ENCODE measurements at regions not wholly inside any gene's neighbourhood (a gene's known extent, or its start where the extent isn't known, plus 50 kb on each side); places are given as distances from the start of the nearest gene placed in this dataset.
A peak's percentile ranks its signal among the peaks of the same experiment; 100 is the strongest.

GRCh38 chrX:39899856-39900776 lies 197.6 kb downstream of the BCOR start:
- peak; percentile 48 for DNase-seq

- DNase-seq = peak; percentile 22
Observed at GRCh38 chrX:39900777-39901170, 197.0 kb downstream of the BCOR start.

DNA sequence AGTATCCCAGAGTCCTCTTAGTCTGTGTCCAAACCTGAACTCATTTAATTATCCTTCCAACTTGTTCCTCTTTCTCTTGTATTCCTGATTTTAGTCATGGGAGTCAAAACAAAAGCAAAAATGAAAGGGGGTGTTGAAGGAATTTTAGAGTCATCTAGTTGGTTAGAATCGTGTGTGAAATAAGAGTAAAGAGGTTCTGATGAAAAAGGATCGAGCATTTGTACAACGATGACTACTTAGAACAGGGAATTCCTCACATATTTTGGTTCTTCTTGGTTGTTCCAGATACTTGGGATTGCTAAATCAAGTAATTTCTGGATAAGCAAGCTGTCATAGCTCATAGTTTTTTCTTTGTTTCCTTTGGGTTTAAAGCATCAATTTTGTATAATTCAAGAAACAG lies 194.4 kb downstream of the BCOR start:
- DNase-seq = peak; percentile 70

GRCh38 chrX:39903937-39904336 lies 193.8 kb downstream of the BCOR start:
- peak; percentile 40 for DNase-seq

DNA sequence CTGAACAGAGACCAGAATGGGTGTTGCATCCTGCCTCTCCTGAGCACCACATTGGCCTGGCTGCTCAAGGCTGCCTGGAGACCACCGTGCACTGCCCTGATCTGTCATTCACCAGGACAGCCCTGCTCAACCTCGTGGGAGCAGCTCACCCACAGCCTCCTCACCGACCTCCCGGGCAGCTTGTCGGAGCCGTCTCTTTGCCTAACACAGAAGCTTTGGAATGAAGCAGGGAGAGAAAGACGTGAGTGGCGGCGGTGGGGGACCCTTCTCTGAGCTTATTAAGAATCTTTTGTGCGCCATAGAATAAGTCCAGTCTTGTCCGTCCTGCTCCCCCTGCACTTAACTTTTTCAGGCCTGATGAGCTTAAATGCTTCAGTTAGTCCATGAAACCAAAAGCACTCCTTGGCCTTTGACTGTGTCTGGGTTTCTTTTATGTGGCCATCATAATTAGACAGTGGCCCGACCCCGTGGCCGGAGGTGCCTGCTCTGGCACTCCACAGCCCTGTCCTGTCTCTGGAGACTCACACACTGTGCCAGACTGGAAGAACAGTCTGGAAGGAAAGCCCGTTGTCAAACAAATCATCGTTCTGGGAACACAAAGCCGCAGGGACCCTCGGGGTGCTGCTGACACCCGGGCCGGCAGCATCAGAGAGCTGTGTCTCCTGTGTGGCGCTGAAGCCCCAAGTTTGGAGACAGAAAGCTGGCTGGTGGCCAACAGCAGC lies 192.8 kb downstream of the BCOR start:
- no peak for DNase-seq

GRCh38 chrX:39905538-39905891 lies 192.2 kb downstream of the BCOR start:
- no peak for DNase-seq

- no peak for DNase-seq
Observed at GRCh38 chrX:39905946-39906345, 191.8 kb downstream of the BCOR start.

GRCh38 chrX:39907964-39908661 lies 189.6 kb downstream of the BCOR start:
- peak; percentile 96 for DNase-seq

DNA sequence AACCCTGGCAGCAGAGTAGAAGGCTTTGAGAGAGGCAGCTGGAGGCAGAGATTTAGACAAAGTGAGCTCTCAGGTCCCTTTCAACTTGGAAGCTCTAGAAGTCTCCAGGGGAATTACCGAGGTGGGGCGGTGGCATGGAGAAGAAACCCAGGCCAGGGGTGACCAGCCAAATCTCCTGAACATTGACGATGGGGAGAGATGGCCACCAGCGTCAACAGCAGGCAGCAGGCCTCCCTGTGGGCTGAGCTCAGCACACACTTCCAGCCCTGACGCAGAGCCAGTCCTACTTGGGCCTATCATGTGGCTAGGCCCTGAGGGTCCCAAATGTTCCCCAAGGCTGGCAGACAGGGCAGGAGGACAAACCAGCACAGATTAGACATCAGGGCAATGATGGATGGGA lies 187.8 kb downstream of the BCOR start:
- DNase-seq = no peak

DNA sequence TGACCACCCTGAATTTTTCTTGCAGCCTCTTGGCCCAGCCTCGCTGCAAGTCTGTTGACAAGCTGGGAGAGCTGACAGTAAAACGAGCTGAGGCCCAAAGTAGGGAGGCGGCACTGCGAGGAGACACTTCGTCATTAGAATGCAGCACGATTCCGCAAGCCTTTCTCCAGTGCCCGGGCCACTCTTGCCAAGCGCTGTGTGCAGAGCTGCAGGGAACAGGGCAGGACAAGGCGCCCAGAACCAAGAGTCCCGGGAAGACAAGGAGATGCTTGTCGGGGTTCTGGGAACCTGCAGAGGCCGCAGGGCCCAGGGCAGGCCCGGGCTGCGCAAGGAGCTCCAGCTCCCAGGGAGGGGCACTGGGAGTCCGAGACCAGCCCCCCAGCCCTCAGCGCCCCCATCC lies 187.1 kb downstream of the BCOR start:
- DNase-seq = no peak

DNA sequence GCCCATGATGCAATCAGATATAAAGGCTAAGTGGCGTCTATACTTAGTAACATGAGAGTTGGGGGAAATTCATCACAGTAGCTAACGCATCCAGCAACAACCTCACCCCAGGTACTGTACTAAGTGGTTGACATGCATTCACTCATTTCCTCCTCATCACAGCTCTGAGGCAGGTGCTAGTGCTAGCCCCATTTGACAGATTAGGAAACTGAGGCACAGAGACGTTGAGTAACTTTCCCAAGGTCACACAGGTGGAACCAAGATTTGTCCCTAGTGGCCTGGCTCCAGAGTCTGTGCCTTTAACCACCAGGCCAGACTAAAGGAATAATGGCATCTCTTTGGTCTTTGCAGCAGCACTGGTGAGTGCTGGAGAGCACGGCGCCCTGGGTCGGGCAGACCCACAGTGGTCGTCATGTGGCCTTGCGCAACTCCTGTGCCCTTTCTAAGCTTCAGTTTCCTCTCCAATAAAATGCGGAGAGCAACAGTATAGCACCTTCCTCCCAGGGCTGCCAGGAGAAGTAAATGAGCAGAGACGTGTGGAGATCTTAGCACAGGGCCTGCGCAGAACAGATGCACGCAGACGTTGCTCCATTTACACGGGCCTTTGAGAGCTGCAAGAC lies 186.4 kb downstream of the BCOR start:
- DNase-seq = no peak

DNA sequence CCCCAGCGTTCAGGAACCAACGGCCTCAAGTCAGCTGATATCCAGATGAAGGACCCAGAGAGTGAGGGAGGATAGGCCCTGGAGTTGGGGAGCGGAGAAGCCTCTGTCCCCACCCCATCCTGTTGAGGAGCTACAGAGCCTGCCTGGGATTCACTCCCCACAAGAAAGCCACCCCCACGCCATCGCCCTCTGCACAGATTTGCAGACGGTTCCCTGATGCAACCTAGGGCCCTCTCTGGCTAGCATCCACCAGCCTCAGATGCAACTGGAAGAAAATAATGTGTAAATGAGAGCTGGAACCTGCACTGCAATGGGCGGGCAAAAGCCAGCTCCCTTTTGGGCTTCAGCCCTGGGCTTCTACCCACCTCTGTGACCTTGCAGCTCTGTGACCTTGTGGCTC lies 185.6 kb downstream of the BCOR start:
- DNase-seq = no peak

- DNase-seq = no peak
Observed at GRCh38 chrX:39915081-39915480, 182.7 kb downstream of the BCOR start.

- no peak for DNase-seq
Observed at GRCh38 chrX:39915596-39915995, 182.2 kb downstream of the BCOR start.

DNA sequence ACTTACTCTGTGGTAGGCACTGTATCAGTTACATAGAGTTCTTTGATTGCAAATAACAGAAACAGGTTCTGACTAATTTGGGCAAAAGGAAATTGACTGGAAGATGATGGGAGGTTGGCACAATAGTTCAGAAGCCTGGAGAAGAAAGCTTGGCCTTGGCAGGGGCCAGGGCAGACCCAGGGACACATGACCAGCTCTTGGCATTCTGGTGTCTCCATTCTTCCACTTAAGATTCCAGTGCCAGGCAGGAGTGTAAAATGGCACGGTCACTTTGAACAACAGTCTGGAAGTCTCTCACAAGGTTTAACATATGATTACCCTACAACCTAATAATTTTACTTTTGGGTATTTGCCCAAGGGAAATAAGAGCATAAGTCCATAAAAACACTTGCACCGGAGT lies 175.9 kb downstream of the BCOR start:
- no peak for DNase-seq

DNA sequence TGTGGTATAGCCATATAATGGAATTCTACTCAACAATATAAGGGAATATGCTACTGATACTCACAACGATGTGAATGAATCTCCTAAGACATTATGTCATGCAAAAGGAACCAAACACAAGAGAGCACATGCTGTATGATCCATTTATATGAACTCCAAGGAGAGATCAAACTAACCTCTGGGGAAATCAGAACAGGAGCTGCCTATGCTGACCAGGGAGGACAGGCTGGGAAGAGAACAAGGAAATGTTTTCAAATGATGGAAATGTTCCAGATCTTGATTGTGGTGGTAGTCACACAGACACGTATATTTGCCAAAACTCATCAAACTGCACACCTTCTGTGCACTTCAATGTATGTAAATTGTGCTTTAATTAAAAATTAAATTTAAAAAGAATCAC lies 175.3 kb downstream of the BCOR start:
- no peak for DNase-seq

DNA sequence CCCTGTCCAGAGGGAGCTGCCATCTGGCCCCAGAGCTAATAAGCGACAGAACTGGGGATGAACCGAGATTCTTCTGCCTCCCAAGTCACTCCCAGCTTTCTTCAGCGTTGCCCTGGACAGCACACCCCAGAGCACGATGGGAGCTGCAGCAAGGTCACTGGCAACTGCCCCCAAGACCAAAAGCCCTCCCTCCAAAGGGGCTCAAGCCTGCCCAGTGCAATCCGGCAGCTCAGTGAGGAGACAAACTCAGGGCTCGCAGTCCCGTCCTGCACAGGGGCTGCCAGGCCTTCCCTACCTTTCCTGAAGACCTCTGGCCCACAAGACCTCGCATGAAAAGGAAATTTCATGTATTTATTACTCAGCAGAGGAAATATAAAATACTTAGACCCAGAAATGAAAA lies 174.8 kb downstream of the BCOR start:
- DNase-seq = no peak

GRCh38 chrX:39927380-39927779 lies 170.4 kb downstream of the BCOR start:
- DNase-seq = no peak

GRCh38 chrX:39928704-39929378 lies 168.9 kb downstream of the BCOR start:
- no peak for DNase-seq

DNA sequence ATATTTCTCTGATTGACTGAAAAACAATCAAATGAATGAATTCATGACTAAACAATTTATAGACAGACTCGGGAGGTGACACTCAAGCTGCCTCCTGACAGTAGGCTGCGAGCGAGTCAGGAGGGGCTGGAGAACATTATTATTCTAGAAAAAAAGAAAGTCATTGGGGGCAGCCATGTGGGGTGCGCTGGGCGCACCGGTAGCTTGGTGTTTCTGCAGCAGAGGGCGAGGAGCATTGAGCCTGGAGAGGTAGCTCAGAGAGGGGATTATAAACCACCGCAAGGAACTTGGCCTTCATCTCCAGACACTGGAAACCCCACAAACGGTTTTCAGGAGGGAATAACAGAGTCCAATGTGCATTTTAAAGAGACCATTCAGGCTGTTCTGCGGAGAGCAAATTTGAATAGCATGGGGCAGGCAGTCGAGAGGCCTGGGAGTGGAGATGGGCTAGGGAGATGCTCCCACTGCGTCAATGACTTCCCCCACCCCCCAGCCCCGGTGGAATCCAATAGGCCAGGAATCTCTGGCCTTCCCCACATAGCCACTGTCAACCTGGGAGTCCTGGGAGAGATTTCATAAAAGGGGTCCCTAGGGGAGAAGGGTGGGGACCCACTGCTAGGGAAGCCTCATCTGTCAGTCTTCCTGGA lies 168.3 kb downstream of the BCOR start:
- DNase-seq = no peak

- no peak for DNase-seq
Observed at GRCh38 chrX:39930786-39931528, 166.8 kb downstream of the BCOR start.
